HG02943 (cell line): ENCODE measurements at regions not wholly inside any gene's neighbourhood (a gene's known extent, or its start where the extent isn't known, plus 50 kb on each side); places are given as distances from the start of the nearest gene placed in this dataset.
"Not testable (repeated sequence)": the region's sequence is repeated elsewhere in the genome, so short reads cannot be mapped to it uniquely, and the experiment has no call there.

Source experiments
- ATAC-seq: cut with Tn5 transposase; IDR thresholded peaks from one replicate; pipeline ENCODE4 v1.9.1; 2021; ENCODE audit warnings: mild to moderate bottlenecking, low read depth, moderate library complexity; ENCODE audit not compliant: unreplicated experiment

GRCh38 chr9:115815786-115816185 is 337.8 kb upstream of the PAPPA start:
- ATAC-seq: no peak

- ATAC-seq: not testable (repeated sequence)
These were observed 334.9 kb upstream of the PAPPA start for GRCh38 chr9:115818651-115819050.

DNA sequence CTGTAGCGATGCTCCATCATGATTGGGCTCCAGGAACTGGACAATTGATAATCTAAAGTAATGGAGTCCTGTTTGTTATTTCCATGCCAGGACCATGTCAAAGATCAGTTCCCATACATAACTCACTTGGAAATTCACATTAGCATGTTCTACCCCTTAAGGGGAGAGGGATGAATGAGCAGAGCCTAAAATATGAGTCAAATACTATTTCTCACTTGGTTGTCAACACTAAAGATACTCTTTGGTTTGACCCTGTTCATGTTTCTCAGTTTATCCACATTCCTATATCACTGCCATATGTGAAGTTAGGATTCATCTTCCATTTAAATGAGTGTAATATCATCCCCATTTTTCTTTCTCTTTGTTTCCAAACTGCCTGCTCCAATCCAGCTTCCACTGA is 321.6 kb upstream of the PAPPA start:
- no peak for ATAC-seq

DNA sequence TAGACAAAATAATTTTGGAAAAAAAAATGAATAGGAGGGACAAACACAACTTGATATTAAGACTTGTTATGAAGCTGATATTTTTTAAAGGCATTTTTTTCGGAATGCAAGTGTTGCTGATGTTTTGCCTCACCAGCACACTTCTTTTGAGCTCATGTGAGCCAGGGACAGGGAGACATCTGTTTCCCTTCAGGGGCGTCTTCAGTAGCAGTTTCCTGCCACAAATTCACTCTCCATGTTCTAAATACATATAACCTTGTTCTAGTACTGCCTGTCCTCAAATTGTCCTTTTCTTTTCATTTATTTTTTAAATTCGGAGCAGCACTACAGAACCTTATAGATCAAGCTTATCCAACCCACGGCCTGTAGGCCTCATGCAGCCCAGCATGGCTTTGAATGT is 316.0 kb upstream of the PAPPA start:
- ATAC-seq: no peak

DNA sequence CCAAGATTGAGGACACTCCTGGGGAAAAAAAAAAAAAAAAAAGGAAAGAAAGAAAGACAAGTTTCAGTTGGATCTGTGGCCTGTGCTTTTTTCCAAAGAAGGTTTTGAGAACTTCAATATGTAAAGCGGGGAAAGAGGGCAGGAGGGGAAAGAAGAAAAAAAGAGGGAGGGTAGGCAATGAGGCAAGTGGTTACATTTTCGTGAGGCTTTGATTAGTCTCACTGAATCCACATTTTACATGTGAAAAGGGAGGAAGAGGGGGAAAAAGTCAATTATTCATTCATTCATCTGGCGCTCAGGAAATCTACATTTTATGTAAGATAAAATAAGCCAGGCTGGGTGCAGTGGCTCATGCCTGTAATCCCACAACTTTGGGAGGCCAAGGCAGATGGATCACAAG is 315.2 kb upstream of the PAPPA start:
- no peak for ATAC-seq

- ATAC-seq: not testable (repeated sequence)
These were observed 309.2 kb upstream of the PAPPA start for GRCh38 chr9:115844433-115844832.

DNA sequence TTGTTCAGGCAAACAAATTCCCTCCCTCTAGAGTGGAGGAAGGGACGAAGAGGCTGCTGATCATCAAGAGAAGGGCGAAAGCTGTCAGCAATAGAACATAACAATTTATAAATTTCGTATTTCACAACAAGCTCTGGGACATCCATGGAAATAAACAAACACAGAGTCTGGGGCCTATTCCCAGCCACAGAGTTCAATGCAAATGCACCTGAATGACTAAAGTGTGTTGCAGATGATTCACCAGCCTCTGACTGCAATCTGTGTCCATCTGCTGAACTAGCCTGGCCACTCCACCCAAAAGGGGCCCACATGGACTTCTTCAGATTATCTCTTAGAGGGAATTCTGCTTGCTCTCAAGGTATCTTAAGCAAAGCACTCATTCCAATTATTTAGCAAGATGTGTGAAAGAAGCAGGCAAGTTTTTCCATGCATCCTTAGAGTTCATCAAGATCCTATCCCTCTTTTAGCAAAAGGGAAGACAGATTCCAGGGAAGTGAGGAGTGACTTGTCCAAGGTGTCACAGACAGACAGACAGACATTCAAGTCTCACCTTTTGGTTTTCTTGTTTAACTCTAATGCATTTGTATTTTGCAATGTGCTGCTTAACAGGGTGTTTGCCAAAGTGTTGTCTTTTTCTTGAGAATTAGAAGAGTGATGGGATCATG is 307.8 kb upstream of the PAPPA start:
- ATAC-seq: no peak

DNA sequence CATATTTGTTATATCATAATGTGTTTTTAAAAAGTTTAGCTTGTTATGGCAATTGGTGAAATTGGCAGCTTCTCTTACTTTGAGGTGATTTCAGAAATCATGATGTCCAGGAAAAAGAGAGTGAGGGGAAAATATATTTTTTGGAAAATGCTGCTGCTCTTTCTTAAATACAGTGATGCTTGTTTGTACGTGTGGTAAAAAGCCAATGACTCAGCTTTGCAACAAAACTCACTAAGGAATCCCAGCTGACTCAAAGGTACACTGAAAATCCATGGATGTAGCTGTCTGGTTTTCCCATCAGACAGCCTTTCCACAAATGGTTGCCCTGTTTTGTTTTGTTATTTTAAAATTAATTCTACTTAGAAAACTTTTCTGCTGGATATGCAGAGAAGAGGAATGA is 306.4 kb upstream of the PAPPA start:
- no peak for ATAC-seq

DNA sequence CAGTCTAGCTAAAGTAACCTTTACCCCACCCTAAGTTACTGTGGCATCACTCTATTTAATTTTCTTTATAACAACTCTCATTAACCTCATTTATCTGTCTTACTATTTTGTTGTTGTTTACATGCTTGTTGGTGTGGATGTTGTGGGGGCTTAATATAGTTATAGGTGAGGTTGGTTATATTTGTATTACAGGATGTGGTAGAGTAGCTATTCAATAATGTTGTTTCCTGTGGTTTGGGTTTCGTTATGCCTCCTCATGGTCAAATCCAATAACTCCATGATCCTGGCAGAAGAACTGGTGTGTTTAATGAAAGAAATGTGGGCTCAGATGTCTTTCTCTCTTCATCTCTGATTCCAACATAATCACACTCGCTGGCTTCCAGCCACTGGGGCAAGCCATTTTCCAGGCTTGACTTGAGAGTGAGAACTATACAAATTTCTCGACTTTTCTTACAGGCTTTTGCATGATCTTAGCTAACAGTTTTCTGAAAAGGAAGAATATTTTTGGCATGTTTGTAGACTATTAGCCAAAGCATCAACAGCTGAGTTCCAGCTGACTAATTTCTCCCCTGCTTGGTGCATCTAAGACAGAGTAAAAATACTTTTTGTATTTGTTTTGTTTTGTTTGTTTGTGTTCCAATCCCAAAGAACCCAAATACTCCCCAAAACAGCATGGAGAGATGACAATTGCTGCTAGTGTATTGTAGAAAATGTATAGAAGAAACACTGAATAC is 303.7 kb upstream of the PAPPA start:
- no peak for ATAC-seq

- no peak for ATAC-seq
These were observed 302.9 kb upstream of the PAPPA start for GRCh38 chr9:115850548-115851304.

GRCh38 chr9:115855458-115856133 is 298.0 kb upstream of the PAPPA start:
- ATAC-seq: no peak

GRCh38 chr9:115858421-115858820 is 295.2 kb upstream of the PAPPA start:
- not testable (repeated sequence) for ATAC-seq

DNA sequence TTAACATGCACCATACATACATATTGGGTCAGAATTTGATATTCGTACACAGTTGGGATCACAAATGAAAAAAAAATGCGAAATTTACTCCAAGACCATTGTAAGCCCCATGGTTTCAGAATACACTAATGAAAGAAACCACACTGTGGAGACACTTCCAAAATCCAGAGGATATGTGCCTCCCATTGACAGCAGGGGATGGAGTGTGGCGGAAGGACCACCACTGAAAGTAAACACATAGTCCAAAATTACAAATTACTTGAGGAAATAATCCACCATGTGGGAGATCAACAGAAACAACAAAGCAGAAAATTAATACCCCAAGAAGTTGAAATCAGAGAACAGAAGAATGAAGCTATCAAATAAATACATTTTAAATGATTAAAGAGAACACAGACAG is 291.6 kb upstream of the PAPPA start:
- no peak for ATAC-seq

DNA sequence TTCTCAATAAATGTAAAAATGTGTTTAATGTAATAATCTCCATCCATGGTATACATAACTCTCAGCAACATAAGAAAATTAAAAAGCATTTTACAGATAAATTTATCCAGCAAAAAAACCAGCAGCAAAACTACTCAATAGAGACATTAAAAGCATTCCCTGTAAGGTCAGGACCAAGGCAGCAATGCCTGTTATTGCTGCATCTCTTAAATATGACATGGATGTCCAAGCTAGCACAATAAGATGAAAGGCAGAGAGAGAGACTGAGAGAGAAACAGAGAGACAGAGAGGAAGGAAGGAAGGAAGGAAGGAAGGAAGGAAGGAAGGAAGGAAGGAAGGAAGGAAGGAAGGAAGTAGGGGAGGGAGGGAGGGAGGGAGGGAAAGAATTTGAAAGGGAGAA is 289.0 kb upstream of the PAPPA start:
- no peak for ATAC-seq

- no peak for ATAC-seq
These were observed 286.3 kb upstream of the PAPPA start for GRCh38 chr9:115867326-115867725.

GRCh38 chr9:115877852-115878438 is 275.6 kb upstream of the PAPPA start:
- no peak for ATAC-seq

DNA sequence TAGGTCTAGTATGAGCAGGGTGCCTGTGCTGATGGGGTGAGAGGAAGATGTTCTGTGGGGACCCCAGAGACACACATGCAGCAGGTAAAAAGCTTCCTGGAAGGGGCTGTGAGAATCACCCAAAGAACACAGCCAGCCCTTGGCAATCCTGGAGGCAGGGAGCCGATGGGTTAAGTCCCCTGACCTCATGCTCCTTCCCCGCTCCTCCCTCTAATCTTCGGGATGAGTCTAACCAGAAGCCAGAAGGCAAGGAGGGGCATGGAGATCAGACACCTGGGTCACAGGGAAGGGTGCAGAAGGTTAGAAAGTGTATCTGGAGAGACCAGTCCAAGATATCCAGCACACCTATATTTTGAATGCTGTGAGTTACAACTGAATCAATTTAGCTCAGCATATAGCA is 274.1 kb upstream of the PAPPA start:
- no peak for ATAC-seq

- no peak for ATAC-seq
These were observed 273.2 kb upstream of the PAPPA start for GRCh38 chr9:115880221-115880885.

GRCh38 chr9:115882911-115883310 is 270.7 kb upstream of the PAPPA start:
- ATAC-seq: no peak
